ENCODE measurements at regions not wholly inside any gene's neighbourhood (a gene's known extent, or its start where the extent isn't known, plus 50 kb on each side); places are given as distances from the start of the nearest gene placed in this dataset.

- Histone ChIP-seq H3K36me3 (no peaks in the 10 kb centered on the region), H3K27me3 (no peaks in the 10 kb centered on the region), H3K9me3 (no peaks in the 10 kb centered on the region), H3K27ac (no peak overlapping the region), H3K4me3 (no peak overlapping the region), H3K4me1 (no peaks in the 10 kb centered on the region)
- intact Hi-C loops (cut with DNase I; ENCODE audit: low total_unique reads), result no loop called here
- no peak for TF ChIP-seq CTCF (IDR thresholded peaks at IDR 0.05)
- DNase-seq, result no peak
Measured at GRCh38 chr13:37456506-37456905, 142.1 kb downstream of the POSTN start.

GRCh38 chr13:37456041-37456440 lies 142.5 kb downstream of the POSTN start:
- H3K27ac ChIP-seq, result no peak overlapping the region
- no peak for DNase-seq
- intact Hi-C loops (cut with DNase I; ENCODE audit: low total_unique reads), result no loop called here
- H3K4me1 ChIP-seq, result no peaks in the 10 kb centered on the region
- no peak for TF ChIP-seq CTCF (IDR thresholded peaks at IDR 0.05)
- H3K4me3 ChIP-seq, result no peak overlapping the region
- H3K9me3 ChIP-seq, result no peaks in the 10 kb centered on the region
- H3K36me3 ChIP-seq, result no peaks in the 10 kb centered on the region
- H3K27me3 ChIP-seq, result no peaks in the 10 kb centered on the region

GRCh38 chr13:37453246-37453645 lies 145.3 kb downstream of the POSTN start:
- Histone ChIP-seq H3K27me3 (no peaks in the 10 kb centered on the region), H3K4me3 (no peak overlapping the region), H3K9me3 (no peaks in the 10 kb centered on the region), H3K4me1 (no peaks in the 10 kb centered on the region), H3K27ac (no peak overlapping the region), H3K36me3 (no peaks in the 10 kb centered on the region)
- no peak for TF ChIP-seq CTCF (IDR thresholded peaks at IDR 0.05)
- no peak for DNase-seq
- intact Hi-C loops (cut with DNase I; ENCODE audit: low total_unique reads), result no loop called here

GRCh38 chr13:37450276-37450675 lies 148.3 kb downstream of the POSTN start:
- Histone ChIP-seq H3K36me3 (no peaks in the 10 kb centered on the region), H3K4me3 (no peak overlapping the region), H3K27me3 (no peaks in the 10 kb centered on the region), H3K9me3 (no peaks in the 10 kb centered on the region), H3K4me1 (peaks cover 0 to 18% (median 0%) of the 10 kb centered on the region in 4 donors), H3K27ac (no peak overlapping the region)
- intact Hi-C loops (cut with DNase I; ENCODE audit: low total_unique reads), result no loop called here
- no peak for DNase-seq
- TF ChIP-seq CTCF (IDR thresholded peaks at IDR 0.05), result no peak

GRCh38 chr13:37448153-37448552 lies 150.4 kb downstream of the POSTN start:
- H3K4me1 ChIP-seq, result peaks cover 0 to 18% (median 0%) of the 10 kb centered on the region in 4 donors
- H3K9me3 ChIP-seq, result no peaks in the 10 kb centered on the region
- H3K36me3 ChIP-seq, result no peaks in the 10 kb centered on the region
- TF ChIP-seq CTCF (IDR thresholded peaks at IDR 0.05), result no peak
- intact Hi-C loops (cut with DNase I; ENCODE audit: low total_unique reads), result no loop called here
- H3K4me3 ChIP-seq, result no peak overlapping the region
- H3K27me3 ChIP-seq, result no peaks in the 10 kb centered on the region
- no peak for DNase-seq
- peak overlapping the region in 1 of 2 donors; percentile 32 for H3K27ac ChIP-seq

GRCh38 chr13:37446503-37446902 lies 152.1 kb downstream of the POSTN start:
- intact Hi-C loops (cut with DNase I; ENCODE audit: low total_unique reads), result no loop called here

More at GRCh38 chr13:37446503-37446902, 152.1 kb downstream of the POSTN start:
- no peak overlapping the region for H3K4me3 ChIP-seq
- H3K27me3 ChIP-seq, result no peaks in the 10 kb centered on the region
- no peaks in the 10 kb centered on the region for H3K36me3 ChIP-seq
- DNase-seq, result peak in 1 of 2 donors; percentile 38
- peaks cover 0 to 18% (median 0%) of the 10 kb centered on the region in 4 donors for H3K4me1 ChIP-seq
- no peak for TF ChIP-seq CTCF (IDR thresholded peaks at IDR 0.05)
- no peaks in the 10 kb centered on the region for H3K9me3 ChIP-seq
- H3K27ac ChIP-seq, result peak overlapping the region; percentile 8 to 32

Data from tibial artery (tissue), 4 donors.